ENCODE measurements at regions not wholly inside any gene's neighbourhood (a gene's known extent, or its start where the extent isn't known, plus 50 kb on each side); places are given as distances from the start of the nearest gene placed in this dataset.

DNA sequence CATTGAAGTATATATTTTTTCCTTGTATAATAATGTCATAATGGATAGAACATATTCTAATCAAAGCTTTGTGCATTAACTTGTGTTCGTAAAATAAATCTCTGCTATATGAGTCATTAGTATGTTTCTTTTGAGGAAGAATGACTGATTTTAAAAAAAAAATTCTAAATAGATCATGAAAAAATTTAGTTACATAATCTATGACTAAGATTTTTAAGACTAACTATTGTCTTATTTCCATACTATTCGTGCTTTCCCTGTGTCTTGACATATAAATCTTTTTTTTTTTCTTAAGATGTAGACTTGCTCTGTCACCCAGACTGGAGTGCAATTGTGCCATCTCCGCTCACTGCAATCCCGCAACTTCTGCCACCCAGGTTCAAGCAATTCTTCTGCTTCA lies 226.1 kb downstream of the DSEL start:
- H3K27me3 ChIP-seq (replicated peaks) = no peaks in the 10 kb centered on the region
- no peak overlapping the region for H3K4me3 ChIP-seq (ENCODE audit: low read depth, low read length)
- no peak overlapping the region for H3K27ac ChIP-seq
- in situ Hi-C loops (cut with HindIII; ENCODE audit: low pct_ligation_motif_present, low sequenced_read_pairs) = no loop called here
- no peaks in the 10 kb centered on the region for H3K36me3 ChIP-seq (replicated peaks)
- no peak for DNase-seq
- TF ChIP-seq, protein P1, sequence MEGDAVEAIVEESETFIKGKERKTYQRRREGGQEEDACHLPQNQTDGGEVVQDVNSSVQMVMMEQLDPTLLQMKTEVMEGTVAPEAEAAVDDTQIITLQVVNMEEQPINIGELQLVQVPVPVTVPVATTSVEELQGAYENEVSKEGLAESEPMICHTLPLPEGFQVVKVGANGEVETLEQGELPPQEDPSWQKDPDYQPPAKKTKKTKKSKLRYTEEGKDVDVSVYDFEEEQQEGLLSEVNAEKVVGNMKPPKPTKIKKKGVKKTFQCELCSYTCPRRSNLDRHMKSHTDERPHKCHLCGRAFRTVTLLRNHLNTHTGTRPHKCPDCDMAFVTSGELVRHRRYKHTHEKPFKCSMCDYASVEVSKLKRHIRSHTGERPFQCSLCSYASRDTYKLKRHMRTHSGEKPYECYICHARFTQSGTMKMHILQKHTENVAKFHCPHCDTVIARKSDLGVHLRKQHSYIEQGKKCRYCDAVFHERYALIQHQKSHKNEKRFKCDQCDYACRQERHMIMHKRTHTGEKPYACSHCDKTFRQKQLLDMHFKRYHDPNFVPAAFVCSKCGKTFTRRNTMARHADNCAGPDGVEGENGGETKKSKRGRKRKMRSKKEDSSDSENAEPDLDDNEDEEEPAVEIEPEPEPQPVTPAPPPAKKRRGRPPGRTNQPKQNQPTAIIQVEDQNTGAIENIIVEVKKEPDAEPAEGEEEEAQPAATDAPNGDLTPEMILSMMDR (IDR thresholded peaks at IDR 0.05; ENCODE audit: low read depth, low read length, missing control alignments) = no peak

DNA sequence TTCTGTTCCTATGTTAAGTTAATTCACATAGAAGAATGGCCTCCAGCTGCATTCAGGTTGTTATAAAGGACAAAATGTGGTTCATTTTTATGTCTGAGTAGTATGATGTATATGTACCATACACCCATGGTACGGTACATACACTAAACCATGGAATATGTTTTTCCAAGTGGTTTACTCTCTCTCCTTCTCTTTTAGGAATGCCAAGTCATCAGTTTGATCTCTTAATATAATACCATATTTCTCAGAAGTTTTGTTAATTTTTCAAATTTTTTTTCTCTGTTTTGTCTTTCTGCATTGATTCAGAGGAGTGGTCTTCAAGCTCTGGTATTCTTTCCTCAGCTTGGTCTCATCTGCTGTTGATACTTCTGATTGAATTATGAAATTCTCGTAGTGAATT lies 230.9 kb downstream of the DSEL start:
- no peaks in the 10 kb centered on the region for H3K27me3 ChIP-seq (replicated peaks)
- DNase-seq = no peak
- TF ChIP-seq, protein P1 (IDR thresholded peaks at IDR 0.05; ENCODE audit: low read depth, low read length, missing control alignments) = no peak
- H3K27ac ChIP-seq = no peak overlapping the region
- in situ Hi-C loops (cut with HindIII; ENCODE audit: low pct_ligation_motif_present, low sequenced_read_pairs) = no loop called here
- H3K4me3 ChIP-seq (ENCODE audit: low read depth, low read length) = no peak overlapping the region
- no peaks in the 10 kb centered on the region for H3K36me3 ChIP-seq (replicated peaks)

DNA sequence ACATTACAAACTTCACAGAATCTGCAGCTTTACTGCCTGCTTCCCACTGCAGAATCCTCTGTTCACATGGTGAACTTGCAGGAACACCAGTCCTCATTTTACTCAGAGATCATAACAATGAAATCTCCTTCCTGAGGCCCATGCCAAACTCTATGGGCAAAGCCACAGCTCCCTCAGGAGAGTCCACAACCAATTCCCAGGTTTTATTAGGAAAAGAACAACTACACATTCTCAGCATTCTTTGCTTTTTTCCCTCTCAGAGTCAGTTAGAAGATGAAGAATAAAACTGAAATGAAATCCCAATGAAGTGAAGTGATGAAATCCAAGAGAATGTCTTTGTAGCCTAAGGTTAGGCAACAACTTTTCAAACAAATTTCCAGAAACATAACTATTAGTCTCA lies 233.7 kb downstream of the DSEL start:
- Histone ChIP-seq H3K4me3 (ENCODE audit: low read depth, low read length) (no peak overlapping the region), H3K27me3 (replicated peaks) (no peaks in the 10 kb centered on the region), H3K27ac (no peak overlapping the region), H3K36me3 (replicated peaks) (no peaks in the 10 kb centered on the region)
- TF ChIP-seq, protein P1 (IDR thresholded peaks at IDR 0.05; ENCODE audit: low read depth, low read length, missing control alignments) = no peak
- no peak for DNase-seq
- in situ Hi-C loops (cut with HindIII; ENCODE audit: low pct_ligation_motif_present, low sequenced_read_pairs) = no loop called here

DNA sequence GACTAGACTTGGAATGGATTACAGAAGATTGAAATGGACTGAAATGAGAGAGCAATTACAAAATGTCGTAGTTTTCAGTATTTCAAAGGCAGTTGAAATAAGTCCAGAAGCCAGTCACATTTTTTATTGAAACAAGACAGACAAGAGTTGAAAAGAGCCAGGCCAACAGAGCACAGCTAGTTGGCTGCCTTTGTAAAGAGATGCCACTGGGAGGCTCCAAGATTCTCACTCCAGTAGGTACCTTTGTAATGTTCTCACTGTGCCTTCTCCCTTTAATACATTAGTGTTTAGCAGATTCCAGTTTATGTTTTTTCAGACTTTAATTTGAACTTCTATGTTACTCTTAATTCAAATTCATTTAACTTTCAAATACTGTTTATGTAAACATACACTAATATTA lies 234.8 kb downstream of the DSEL start:
- H3K27ac ChIP-seq = no peak overlapping the region
- no peak for DNase-seq
- H3K27me3 ChIP-seq (replicated peaks) = no peaks in the 10 kb centered on the region
- in situ Hi-C loops (cut with HindIII; ENCODE audit: low pct_ligation_motif_present, low sequenced_read_pairs) = no loop called here
- TF ChIP-seq, protein P1 (IDR thresholded peaks at IDR 0.05; ENCODE audit: low read depth, low read length, missing control alignments) = no peak
- H3K4me3 ChIP-seq (ENCODE audit: low read depth, low read length) = no peak overlapping the region
- H3K36me3 ChIP-seq (replicated peaks) = no peaks in the 10 kb centered on the region

DNA sequence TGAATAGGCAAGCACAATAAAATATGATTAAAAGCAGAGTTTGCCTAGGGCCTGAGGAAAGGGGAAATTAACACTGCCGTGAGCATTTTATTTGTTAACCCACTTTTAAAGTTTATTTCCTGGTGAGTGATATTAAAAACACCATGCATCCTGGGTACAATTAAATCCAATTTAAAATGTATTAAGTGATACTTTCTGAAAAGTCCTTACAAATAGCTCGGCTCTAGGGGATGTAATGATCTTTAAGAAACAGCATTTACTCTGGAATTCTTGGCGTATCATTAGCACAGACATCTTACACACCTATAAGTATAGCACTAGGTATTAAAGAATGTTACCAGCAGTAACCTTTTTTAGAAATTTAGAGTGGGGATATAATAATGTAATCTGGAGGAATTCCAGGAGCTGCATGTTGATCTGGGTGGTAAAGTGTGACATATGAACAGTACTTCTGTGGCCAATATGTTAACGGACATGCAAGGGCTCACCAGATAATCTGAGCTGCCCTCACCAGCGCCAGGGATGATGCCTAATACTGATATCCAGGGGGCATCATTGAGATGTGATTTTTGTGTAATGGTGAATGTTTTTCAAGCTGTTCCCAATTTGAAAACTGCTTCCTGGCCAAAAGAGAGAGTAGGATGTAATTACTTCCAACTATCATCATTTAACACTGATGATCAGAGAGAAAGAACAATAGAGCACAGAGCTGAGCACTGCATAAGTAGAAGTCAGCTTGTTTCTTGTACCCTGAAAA lies 235.9 kb downstream of the DSEL start:
- DNase-seq = no peak
- in situ Hi-C loops (cut with HindIII; ENCODE audit: low pct_ligation_motif_present, low sequenced_read_pairs) = no loop called here
- Histone ChIP-seq H3K27me3 (replicated peaks) (no peaks in the 10 kb centered on the region), H3K27ac (no peak overlapping the region), H3K36me3 (replicated peaks) (no peaks in the 10 kb centered on the region), H3K4me3 (ENCODE audit: low read depth, low read length) (no peak overlapping the region)
- TF ChIP-seq, protein P1 (IDR thresholded peaks at IDR 0.05; ENCODE audit: low read depth, low read length, missing control alignments) = no peak

DNA sequence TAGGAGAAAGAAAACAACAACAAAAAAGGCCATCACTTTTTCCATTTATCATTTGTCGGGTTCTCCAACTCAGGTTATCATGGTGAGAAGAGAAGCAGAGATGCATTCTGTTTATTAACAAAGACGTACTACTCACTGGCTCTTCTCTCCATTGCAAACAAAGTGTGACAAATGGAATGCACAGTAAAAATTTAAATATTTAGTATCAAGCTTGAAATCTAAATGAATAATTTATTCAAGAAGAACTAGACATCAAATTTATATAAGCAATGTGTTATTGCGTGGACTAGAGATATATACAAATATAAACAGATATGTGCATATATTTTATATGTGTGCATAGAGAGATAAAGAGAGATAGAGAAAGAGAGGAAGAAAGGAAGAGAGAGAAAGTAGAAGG lies 236.5 kb downstream of the DSEL start:
- TF ChIP-seq, protein P1 (IDR thresholded peaks at IDR 0.05; ENCODE audit: low read depth, low read length, missing control alignments) = no peak
- no peaks in the 10 kb centered on the region for H3K27me3 ChIP-seq (replicated peaks)
- no peak for DNase-seq
- H3K27ac ChIP-seq = no peak overlapping the region
- in situ Hi-C loops (cut with HindIII; ENCODE audit: low pct_ligation_motif_present, low sequenced_read_pairs) = no loop called here
- no peak overlapping the region for H3K4me3 ChIP-seq (ENCODE audit: low read depth, low read length)
- H3K36me3 ChIP-seq (replicated peaks) = no peaks in the 10 kb centered on the region

Data from brain microvascular endothelial cell (primary cell).